NCI-H1048 (cell line): ENCODE measurements at regions not wholly inside any gene's neighbourhood (a gene's known extent, or its start where the extent isn't known, plus 50 kb on each side); places are given as distances from the start of the nearest gene placed in this dataset.

Experiments
- DNase-seq: peaks from one replicate; lab custom pipeline; 2025; lab: John Stamatoyannopoulos, UW

GRCh38 chr20:52727740-52728456 is 244.3 kb upstream of the TSHZ2 start:
- no peak for DNase-seq

GRCh38 chr20:52724541-52724940 is 247.6 kb upstream of the TSHZ2 start:
- no peak for DNase-seq

- no peak for DNase-seq
These were observed 249.1 kb upstream of the TSHZ2 start for GRCh38 chr20:52722926-52723688.

- no peak for DNase-seq
These were observed 264.0 kb upstream of the TSHZ2 start for GRCh38 chr20:52708137-52708536.

- DNase-seq = no peak
These were observed 267.6 kb upstream of the TSHZ2 start for GRCh38 chr20:52704553-52704952.

- no peak for DNase-seq
These were observed 283.8 kb upstream of the TSHZ2 start for GRCh38 chr20:52688345-52688744.

GRCh38 chr20:52684905-52685304 is 287.3 kb upstream of the TSHZ2 start:
- DNase-seq = no peak

- DNase-seq = no peak
These were observed 288.0 kb upstream of the TSHZ2 start for GRCh38 chr20:52684176-52684575.

GRCh38 chr20:52683761-52684160 is 288.4 kb upstream of the TSHZ2 start:
- DNase-seq = no peak

GRCh38 chr20:52682237-52682636 is 289.9 kb upstream of the TSHZ2 start:
- no peak for DNase-seq

- DNase-seq = no peak
These were observed 290.9 kb upstream of the TSHZ2 start for GRCh38 chr20:52681288-52681687.

GRCh38 chr20:52677216-52677615 is 294.9 kb upstream of the TSHZ2 start:
- DNase-seq = no peak

- DNase-seq = no peak
These were observed 295.7 kb upstream of the TSHZ2 start for GRCh38 chr20:52676283-52676995.

GRCh38 chr20:52675375-52675774 is 296.8 kb upstream of the TSHZ2 start:
- no peak for DNase-seq

- no peak for DNase-seq
These were observed 303.5 kb upstream of the TSHZ2 start for GRCh38 chr20:52668626-52669025.

GRCh38 chr20:52667358-52667757 is 304.8 kb upstream of the TSHZ2 start:
- DNase-seq = no peak

- DNase-seq = no peak
These were observed 306.7 kb upstream of the TSHZ2 start for GRCh38 chr20:52665441-52665840.

GRCh38 chr20:52655395-52655794 is 316.8 kb upstream of the TSHZ2 start:
- no peak for DNase-seq

- DNase-seq = no peak
These were observed 317.6 kb upstream of the TSHZ2 start for GRCh38 chr20:52654567-52654966.

GRCh38 chr20:52652271-52652670 is 319.9 kb upstream of the TSHZ2 start:
- DNase-seq = no peak

- DNase-seq = no peak
These were observed 322.4 kb upstream of the TSHZ2 start for GRCh38 chr20:52649727-52650126.

- no peak for DNase-seq
These were observed 326.3 kb upstream of the TSHZ2 start for GRCh38 chr20:52645822-52646221.

- no peak for DNase-seq
These were observed 329.1 kb upstream of the TSHZ2 start for GRCh38 chr20:52643034-52643433.
